GM06990 (cell line): ENCODE measurements at regions not wholly inside any gene's neighbourhood (a gene's known extent, or its start where the extent isn't known, plus 50 kb on each side); places are given as distances from the start of the nearest gene placed in this dataset.

Source experiments
- DNase-seq: peaks from one replicate; pipeline ENCODE4 v3.0.0-alpha.2; 2011; ENCODE audit not compliant: insufficient read length; ENCODE audit errors: extremely low read depth
- H3K27me3 ChIP-seq: replicated peaks from 2 replicates; pipeline ENCODE4 v1.6.0; 2011; ENCODE audit warnings: low read length; ENCODE audit not compliant: control insufficient read depth, insufficient read depth
- H3K36me3 ChIP-seq: 2 replicates; pipeline ENCODE4 v1.5.1; 2011; ENCODE audit warnings: low read length; ENCODE audit not compliant: control insufficient read depth, insufficient read depth
- H3K4me3 ChIP-seq: replicated peaks from 2 replicates; pipeline ENCODE4 v1.5.1; 2011; ENCODE audit warnings: low read depth, mild to moderate bottlenecking, control low read depth, low read length
- TF ChIP-seq, protein P1 (sequence below): IDR thresholded peaks from 2 replicates; pipeline ENCODE4 v1.5.1; 2011; ENCODE audit warnings: low read length, control low read depth, mild to moderate bottlenecking, inconsistent platforms; ENCODE audit not compliant: insufficient read depth, poor library complexity, severe bottlenecking

DNA sequence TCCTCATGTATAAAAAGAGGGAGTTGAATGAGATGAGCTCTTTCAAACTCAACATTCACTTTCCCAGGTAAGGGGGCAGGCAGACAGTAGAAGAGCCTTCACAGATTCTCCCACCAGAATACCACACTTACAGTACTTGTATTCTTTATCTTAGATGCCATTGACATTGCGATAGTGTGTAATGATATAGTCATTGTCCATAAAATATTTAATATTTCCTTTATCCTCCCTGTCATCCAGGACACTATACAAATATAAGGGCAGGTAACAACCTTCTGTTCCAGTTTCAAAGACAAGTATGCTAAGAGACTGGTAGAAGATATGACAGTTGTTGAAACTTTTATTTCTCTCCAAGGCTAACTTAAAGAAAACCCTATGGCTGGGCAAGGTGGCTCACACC lies 56.5 kb upstream of the MTF2 start:
- H3K4me3 ChIP-seq: no peak overlapping the region
- no peak for DNase-seq
- no peaks in the 10 kb centered on the region for H3K36me3 ChIP-seq
- TF ChIP-seq, protein P1, sequence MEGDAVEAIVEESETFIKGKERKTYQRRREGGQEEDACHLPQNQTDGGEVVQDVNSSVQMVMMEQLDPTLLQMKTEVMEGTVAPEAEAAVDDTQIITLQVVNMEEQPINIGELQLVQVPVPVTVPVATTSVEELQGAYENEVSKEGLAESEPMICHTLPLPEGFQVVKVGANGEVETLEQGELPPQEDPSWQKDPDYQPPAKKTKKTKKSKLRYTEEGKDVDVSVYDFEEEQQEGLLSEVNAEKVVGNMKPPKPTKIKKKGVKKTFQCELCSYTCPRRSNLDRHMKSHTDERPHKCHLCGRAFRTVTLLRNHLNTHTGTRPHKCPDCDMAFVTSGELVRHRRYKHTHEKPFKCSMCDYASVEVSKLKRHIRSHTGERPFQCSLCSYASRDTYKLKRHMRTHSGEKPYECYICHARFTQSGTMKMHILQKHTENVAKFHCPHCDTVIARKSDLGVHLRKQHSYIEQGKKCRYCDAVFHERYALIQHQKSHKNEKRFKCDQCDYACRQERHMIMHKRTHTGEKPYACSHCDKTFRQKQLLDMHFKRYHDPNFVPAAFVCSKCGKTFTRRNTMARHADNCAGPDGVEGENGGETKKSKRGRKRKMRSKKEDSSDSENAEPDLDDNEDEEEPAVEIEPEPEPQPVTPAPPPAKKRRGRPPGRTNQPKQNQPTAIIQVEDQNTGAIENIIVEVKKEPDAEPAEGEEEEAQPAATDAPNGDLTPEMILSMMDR: no peak
- no peaks in the 10 kb centered on the region for H3K27me3 ChIP-seq

DNA sequence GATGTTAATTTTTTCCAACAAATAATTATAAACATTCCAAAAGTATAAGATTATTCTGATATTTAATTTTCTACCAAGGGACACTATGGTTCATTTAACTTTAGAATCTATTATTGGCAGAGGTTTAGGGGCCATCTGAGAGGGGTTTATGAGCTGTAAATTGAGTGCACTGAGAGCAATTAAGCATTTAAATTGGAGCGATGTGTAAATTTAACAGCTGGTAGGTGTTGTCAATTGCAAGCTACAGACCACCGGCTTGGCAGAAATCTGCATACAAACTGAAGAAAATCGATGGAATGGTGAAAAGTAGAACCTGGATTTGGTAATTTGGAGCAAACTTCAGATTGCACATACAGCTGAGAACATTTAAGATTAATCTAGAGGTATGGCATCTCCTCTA lies 55.8 kb upstream of the MTF2 start:
- H3K27me3 ChIP-seq: no peaks in the 10 kb centered on the region
- TF ChIP-seq, protein P1: no peak
- no peak overlapping the region for H3K4me3 ChIP-seq
- H3K36me3 ChIP-seq: no peaks in the 10 kb centered on the region
- no peak for DNase-seq

DNA sequence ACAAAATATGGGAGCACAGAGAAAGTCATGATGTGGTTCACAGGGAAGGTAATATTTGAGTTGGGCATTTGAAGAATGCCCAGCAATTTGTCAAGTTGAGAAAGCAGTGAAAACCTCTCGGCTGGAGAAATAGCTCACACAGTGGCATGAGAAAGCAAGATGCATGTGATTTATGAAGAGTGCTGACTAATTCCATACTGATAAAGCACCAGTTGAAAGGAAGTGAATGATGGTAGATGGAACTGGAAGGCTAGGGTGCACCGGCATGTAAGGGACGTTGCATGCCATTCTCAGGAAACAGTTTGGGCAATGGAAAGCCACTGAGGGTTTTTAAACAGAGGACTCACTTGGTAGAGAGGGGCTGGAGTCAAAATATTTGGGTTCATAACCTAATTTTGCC lies 53.5 kb upstream of the MTF2 start:
- Histone ChIP-seq H3K4me3 (no peak overlapping the region), H3K27me3 (no peaks in the 10 kb centered on the region), H3K36me3 (no peaks in the 10 kb centered on the region)
- TF ChIP-seq, protein P1: no peak
- no peak for DNase-seq

DNA sequence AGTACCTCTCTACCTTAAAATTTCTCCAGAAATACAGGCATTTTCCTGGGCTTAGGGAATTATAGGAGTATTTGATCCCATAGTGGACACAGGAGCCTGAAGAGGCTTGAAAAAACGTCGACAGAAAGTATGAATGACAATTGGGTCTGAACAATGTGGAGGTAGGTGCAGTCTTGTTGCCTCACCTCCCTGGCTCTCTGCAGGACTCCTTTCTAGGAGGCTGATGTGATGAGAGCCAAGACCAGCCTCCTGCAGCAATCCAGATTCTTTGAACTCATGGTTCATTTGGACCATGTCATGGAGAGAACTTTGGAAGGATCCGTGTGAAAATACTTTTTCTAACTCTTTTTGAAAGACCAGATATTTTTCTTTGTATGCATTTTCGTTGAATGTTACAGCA lies 50.5 kb upstream of the MTF2 start:
- Histone ChIP-seq H3K4me3 (no peak overlapping the region), H3K36me3 (no peaks in the 10 kb centered on the region), H3K27me3 (no peaks in the 10 kb centered on the region)
- DNase-seq: no peak
- TF ChIP-seq, protein P1: no peak
